Neural progenitor cell (in vitro differentiated cells): ENCODE measurements at regions not wholly inside any gene's neighbourhood (a gene's known extent, or its start where the extent isn't known, plus 50 kb on each side); places are given as distances from the start of the nearest gene placed in this dataset.

Experiments used
- CTCF ChIP-seq: fragments of 200-600 bp; sonication (generic); IDR thresholded peaks from 2 replicates; pipeline ENCODE4 v1.5.1; 2017; ENCODE audit warnings: antibody characterized with exemption, mild to moderate bottlenecking
- EZH2 ChIP-seq: fragments of 200-600 bp; sonication (generic); IDR thresholded peaks from 2 replicates; pipeline ENCODE4 v1.6.1; 2017; ENCODE audit warnings: antibody characterized with exemption, mild to moderate bottlenecking, moderate library complexity
- EZH2phosphoT487 ChIP-seq: fragments of 200-600 bp; sonication (generic); IDR thresholded peaks from 2 replicates; pipeline ENCODE4 v1.6.1; 2017; ENCODE audit warnings: antibody characterized with exemption

- no peak for TF ChIP-seq CTCF
- TF ChIP-seq EZH2phosphoT487: no peak
- TF ChIP-seq EZH2: no peak
Measured at GRCh38 chrX:112457788-112458187, 221.9 kb downstream of the LHFPL1 start.
